GM21576 (cell line): ENCODE measurements at regions not wholly inside any gene's neighbourhood (a gene's known extent, or its start where the extent isn't known, plus 50 kb on each side); places are given as distances from the start of the nearest gene placed in this dataset.
A peak's percentile ranks its signal among the peaks of the same experiment; 100 is the strongest.

ENCODE experiments used
- ATAC-seq: cut with Tn5 transposase; IDR thresholded peaks from one replicate; pipeline ENCODE4 v1.9.1; 2021; ENCODE audit warnings: mild to moderate bottlenecking, moderate library complexity; ENCODE audit not compliant: unreplicated experiment

GRCh38 chr1:83735526-83735925, 263.4 kb downstream of the TTLL7 start:
- no peak for ATAC-seq

GRCh38 chr1:83734420-83734819, 264.5 kb downstream of the TTLL7 start:
- ATAC-seq = no peak

DNA sequence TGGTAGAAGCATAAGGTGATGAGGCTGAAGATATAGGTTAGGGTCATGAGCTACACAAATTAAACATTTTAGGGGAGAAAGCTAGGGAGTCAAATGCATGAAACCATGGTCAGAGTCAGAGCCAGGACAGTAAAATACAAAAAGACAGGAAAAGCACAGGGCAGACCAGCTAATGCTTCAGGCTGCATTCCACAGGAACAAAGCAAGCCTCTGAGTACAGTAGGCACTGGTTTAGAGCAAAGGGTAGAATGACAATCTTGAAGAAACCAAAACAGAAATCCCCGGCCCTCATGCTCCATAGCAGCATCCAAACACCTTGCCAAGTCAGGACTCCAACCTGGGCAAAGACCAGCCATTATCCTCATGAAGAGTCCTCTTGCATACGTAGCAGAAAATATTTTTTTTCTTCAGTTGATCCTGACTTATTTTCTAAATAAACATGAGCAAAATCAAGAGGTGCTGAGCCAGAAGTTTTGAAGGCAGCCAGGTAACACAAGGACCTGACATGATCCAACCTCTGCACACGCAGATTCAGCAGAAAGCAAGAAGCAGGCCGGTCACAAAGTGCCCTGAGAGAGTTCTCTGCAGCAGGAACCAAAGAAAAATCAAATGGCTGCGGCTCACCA, 273.1 kb downstream of the TTLL7 start:
- no peak for ATAC-seq

DNA sequence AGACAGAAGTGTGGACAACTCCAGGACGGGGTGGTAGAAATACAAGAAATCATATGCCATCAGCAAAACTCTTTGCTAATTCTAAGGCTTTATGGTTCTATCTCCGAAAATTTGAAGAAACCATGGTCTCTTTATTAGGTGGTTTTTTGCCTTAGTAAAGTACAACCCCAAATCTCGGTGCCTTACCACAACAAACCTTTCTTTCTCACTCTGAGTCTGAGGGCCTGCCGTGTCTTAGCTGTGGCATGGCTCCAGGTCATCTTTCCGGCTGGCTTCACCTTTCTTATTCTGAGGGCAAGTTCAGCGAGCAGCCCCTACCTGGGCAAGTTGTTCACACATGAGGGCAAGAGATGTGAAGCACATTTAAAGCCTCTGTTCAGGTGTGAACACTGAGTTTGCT, 280.6 kb downstream of the TTLL7 start:
- no peak for ATAC-seq

DNA sequence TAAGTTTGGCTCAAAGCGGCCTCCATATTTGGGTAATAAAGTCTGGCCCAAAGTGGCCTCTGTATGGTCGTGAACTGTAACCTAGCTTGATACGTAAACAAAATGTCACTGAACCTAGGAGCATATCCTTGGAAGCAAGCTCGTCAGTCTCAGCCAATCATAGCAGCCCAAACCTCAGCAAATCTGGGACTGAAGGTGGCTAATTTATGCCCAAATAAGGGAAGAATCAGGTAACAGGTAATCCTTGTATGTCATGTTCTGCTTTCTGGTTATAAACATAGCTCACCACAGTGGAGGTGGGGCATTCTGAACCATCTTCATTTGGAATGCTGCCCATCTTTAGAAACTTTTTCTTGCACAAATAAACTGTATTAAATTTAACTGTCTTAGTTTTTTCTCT, 281.1 kb downstream of the TTLL7 start:
- ATAC-seq = no peak

- ATAC-seq = no peak
Observed at GRCh38 chr1:83716641-83717040, 282.3 kb downstream of the TTLL7 start.

- ATAC-seq = no peak
Observed at GRCh38 chr1:83715550-83715949, 283.4 kb downstream of the TTLL7 start.

- no peak for ATAC-seq
Observed at GRCh38 chr1:83709662-83710061, 289.3 kb downstream of the TTLL7 start.

DNA sequence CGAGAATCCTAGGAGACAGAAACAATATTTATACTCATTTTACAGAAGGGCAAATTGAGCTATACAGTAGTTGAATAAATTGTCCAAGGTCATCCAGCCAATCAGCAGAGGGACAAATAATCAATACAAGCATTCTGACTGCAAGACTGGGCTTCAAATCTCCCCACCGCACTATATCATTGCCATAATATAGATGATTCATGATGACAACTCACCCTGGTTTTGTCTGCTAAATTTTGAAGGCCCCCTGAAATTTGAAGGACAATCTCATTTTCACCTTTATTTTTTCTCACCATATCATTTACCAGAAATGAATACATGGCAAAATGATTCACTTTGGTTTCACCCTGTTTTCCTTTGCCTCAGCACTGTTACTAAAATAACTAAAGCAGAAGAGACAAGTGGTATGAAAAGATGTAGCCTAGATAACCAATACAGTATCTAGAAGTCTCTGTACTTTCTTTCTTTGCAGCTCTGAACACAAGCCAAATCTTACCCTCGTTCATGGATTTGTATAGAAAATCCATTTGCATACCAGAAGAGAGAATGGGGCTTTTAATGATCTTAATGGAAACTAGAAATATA, 292.5 kb downstream of the TTLL7 start:
- ATAC-seq = no peak

- ATAC-seq = no peak
Observed at GRCh38 chr1:83705091-83705490, 293.8 kb downstream of the TTLL7 start.

DNA sequence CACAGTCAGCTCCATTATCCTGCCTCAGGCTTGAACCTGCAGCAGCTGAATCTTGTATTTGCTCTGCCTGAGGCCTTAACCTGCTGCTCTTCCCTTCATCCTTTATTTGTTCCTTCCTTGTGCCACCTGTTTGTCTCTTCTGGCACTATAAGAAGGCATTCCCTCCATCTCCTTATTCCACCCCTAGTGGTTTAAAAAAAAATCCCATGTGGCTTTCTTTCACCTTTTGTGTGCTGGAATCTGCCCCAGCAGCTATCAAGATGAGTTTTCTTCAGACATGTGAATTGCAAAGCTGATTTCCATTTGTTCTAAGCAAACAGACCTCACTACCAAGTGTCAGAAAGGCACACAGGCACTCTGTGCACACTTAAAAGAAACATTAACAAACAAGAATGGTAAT, 294.6 kb downstream of the TTLL7 start:
- no peak for ATAC-seq

DNA sequence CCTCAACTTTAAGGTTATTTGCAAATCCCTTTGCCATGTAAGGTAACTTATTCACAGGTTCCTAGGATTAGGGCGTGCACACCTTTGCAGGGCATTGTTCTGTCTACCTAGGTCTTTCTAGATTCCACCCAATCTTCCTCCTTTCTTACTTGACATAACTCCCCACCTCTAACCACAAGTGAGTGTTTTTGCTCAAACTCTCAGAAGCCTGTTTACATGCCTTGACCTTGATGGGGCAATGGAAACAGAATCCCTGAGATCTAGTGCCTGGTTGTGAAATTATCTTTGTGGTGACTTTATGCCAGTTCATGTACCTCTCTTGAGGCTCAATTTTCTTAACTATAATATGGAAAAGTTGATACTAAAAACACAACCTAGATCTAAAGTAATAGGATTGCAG, 296.6 kb downstream of the TTLL7 start:
- ATAC-seq = no peak

GRCh38 chr1:83701355-83701754, 297.6 kb downstream of the TTLL7 start:
- no peak for ATAC-seq

GRCh38 chr1:83698644-83699043, 300.3 kb downstream of the TTLL7 start:
- ATAC-seq = no peak

- ATAC-seq = no peak
Observed at GRCh38 chr1:83697961-83698360, 301.0 kb downstream of the TTLL7 start.

- ATAC-seq = no peak
Observed at GRCh38 chr1:83697220-83697619, 301.7 kb downstream of the TTLL7 start.

GRCh38 chr1:83694449-83694848, 304.5 kb downstream of the TTLL7 start:
- ATAC-seq = no peak

- ATAC-seq = no peak
Observed at GRCh38 chr1:83693427-83694126, 305.4 kb downstream of the TTLL7 start.

GRCh38 chr1:83692524-83693381, 306.2 kb downstream of the TTLL7 start:
- peak; percentile 54 for ATAC-seq

GRCh38 chr1:83691953-83692500, 306.9 kb downstream of the TTLL7 start:
- no peak for ATAC-seq
